K562 (cell line): ENCODE measurements at regions not wholly inside any gene's neighbourhood (a gene's known extent, or its start where the extent isn't known, plus 50 kb on each side); places are given as distances from the start of the nearest gene placed in this dataset.
"Not testable (repeated sequence)": the region's sequence is repeated elsewhere in the genome, so short reads cannot be mapped to it uniquely, and the experiment has no call there.

Experiments
- ATAC-seq: fragments of 200-7000 bp; cut with Tn5 transposase; 3 replicates; pipeline ENCODE4 v1.9.1; 2020; ENCODE audit warnings: moderate library complexity
- BruUV-seq: library from RNA; stranded (reverse); fragments of 400-500 nt; replicated peaks from 2 replicates; lab custom pipeline; 2021; lab: Mats Ljungman, UMichigan
- CTCF ChIA-PET: fragments of 300-600 bp; formaldehyde crosslinking; extraction: SDS; loops from one replicate; lab custom pipeline; 2021; ENCODE audit warnings: low intra/inter-chr PET ratio; lab: Yijun Ruan, JAX
- POLR2A ChIA-PET: fragments of 300-600, 350-650 bp; sonication (Branson Sonifier 250); formaldehyde crosslinking; extraction: SDS; loops from one replicate; lab custom pipeline; 2021; ENCODE audit warnings: antibody characterized with exemption, inconsistent platforms; lab: Yijun Ruan, JAX
- DNase-seq, 4 experiments: peaks; one replicate each; pipeline versions ENCODE4 v3.0.0 to v3.0.0-alpha.2; 2011 to 2018; ENCODE audit warnings: low spot score in 3 of 4, mixed read lengths in 3 of 4; ENCODE audit errors: extremely low read depth in 1 of 4
- FAIRE-seq: peaks from 2 replicates; lab custom pipeline; 2011; peaks lifted over from hg19 to GRCh38; lab: Jason Lieb, UNC
- H2AFZ ChIP-seq: 2 replicates; pipeline ENCODE4 v1.6.0; 2011; ENCODE audit warnings: low read depth, low read length, control low read depth, inconsistent platforms
- H3K27ac ChIP-seq: fragments of 200-600 bp; 3 replicates; pipeline ENCODE4 v1.8.0; 2011; ENCODE audit warnings: low read depth, mild to moderate bottlenecking, control low read depth, inconsistent platforms, low read length, moderate library complexity, mixed read lengths; ENCODE audit errors: extremely low read depth
- H3K27me3 ChIP-seq, 2 experiments: fragments of 300-600 bp in 1 of 2; 2 replicates in 1 of 2; 3 replicates in 1 of 2; pipeline versions ENCODE4 v1.6.0 to v1.8.0; 2011; ENCODE audit warnings: inconsistent platforms in 2 of 2, low read length in 2 of 2, mild to moderate bottlenecking in 1 of 2, mixed read lengths in 1 of 2, moderate library complexity in 1 of 2; ENCODE audit not compliant: control insufficient read depth in 2 of 2, insufficient read depth in 2 of 2
- H3K36me3 ChIP-seq: fragments of 300-600 bp; 3 replicates; pipeline ENCODE4 v1.8.0; 2011; ENCODE audit warnings: mild to moderate bottlenecking, low read length, inconsistent platforms; ENCODE audit not compliant: control insufficient read depth, insufficient read depth
- H3K4me1 ChIP-seq, 2 experiments: fragments of 200-600 bp in 1 of 2; replicated peaks in 1 of 2; 2 replicates in 1 of 2; 3 replicates in 1 of 2; pipeline versions ENCODE4 v1.5.1 to v1.8.0; 2011; ENCODE audit warnings: inconsistent platforms in 2 of 2, low read length in 2 of 2, mild to moderate bottlenecking in 1 of 2, mixed read lengths in 1 of 2, moderate library complexity in 1 of 2; ENCODE audit not compliant: control insufficient read depth in 2 of 2, insufficient read depth in 2 of 2
- H3K4me2 ChIP-seq: 2 replicates; pipeline ENCODE4 v1.6.1; 2011; ENCODE audit warnings: low read length, control low read depth, inconsistent platforms, mixed read lengths; ENCODE audit not compliant: insufficient read depth
- H3K4me3 ChIP-seq: fragments of 200-600 bp; sonication (generic), shearing (Covaris generic); 2 replicates; pipeline ENCODE4 v1.5.1; 2016; ENCODE audit warnings: control low read depth, inconsistent platforms
- H3K79me2 ChIP-seq: fragments of 200-600 bp; 3 replicates; pipeline ENCODE4 v1.8.0; 2011; ENCODE audit warnings: low read length, inconsistent platforms; ENCODE audit not compliant: control insufficient read depth, insufficient read depth
- H3K9ac ChIP-seq, 2 experiments: 2 replicates each; pipeline versions ENCODE4 v1.6.0 to v1.6.1; 2011; ENCODE audit warnings: low read depth in 2 of 2, low read length in 2 of 2, control low read depth in 1 of 2, inconsistent platforms in 1 of 2, mild to moderate bottlenecking in 1 of 2, mixed read lengths in 1 of 2; ENCODE audit not compliant: insufficient read depth in 1 of 2
- H3K9me1 ChIP-seq: one replicate; pipeline ENCODE4 v1.6.0; 2011; ENCODE audit warnings: inconsistent platforms, mild to moderate bottlenecking, low read length, moderate library complexity; ENCODE audit not compliant: control insufficient read depth, insufficient read depth
- H3K9me3 ChIP-seq: replicated peaks from 2 replicates; pipeline ENCODE4 v1.5.1; 2011; ENCODE audit warnings: low read depth, low read length, inconsistent platforms; ENCODE audit not compliant: control insufficient read depth, insufficient read depth
- H4K20me1 ChIP-seq: replicated peaks from 2 replicates; pipeline ENCODE4 v1.6.1; 2011; ENCODE audit warnings: low read length, inconsistent platforms, mixed read lengths; ENCODE audit not compliant: control insufficient read depth, insufficient read depth
- AFF1 ChIP-seq, 2 experiments: fragments of 450-650 bp; IDR thresholded peaks; 2 replicates each; pipeline ENCODE4 v1.6.1; 2018; ENCODE audit warnings: mild to moderate bottlenecking in 2 of 2, low read depth in 1 of 2; ENCODE audit not compliant: partially characterized antibody in 2 of 2
- BACH1 ChIP-seq: fragments of 200-800 bp; sonication (Bioruptor generic); IDR thresholded peaks from 2 replicates; pipeline ENCODE4 v1.6.1; 2016; ENCODE audit warnings: missing genetic modification characterization, missing compliant biosample characterization
- FOSL1 ChIP-seq: fragments of 200-800 bp; sonication (Bioruptor generic); conservative IDR thresholded peaks from 2 replicates; pipeline ENCODE4 v1.6.1; 2016; ENCODE audit warnings: missing genetic modification characterization, missing compliant biosample characterization
- GABPA ChIP-seq: fragments of 200-800 bp; sonication (Bioruptor generic); conservative IDR thresholded peaks from 2 replicates; pipeline ENCODE4 v1.6.1; 2016; ENCODE audit warnings: low read depth, missing genetic modification characterization, missing compliant biosample characterization
- HCFC1 ChIP-seq: IDR thresholded peaks from 2 replicates; pipeline ENCODE4 v1.6.1; 2012; ENCODE audit warnings: low read depth, low read length, improper control_type of control experiment
- MEF2D ChIP-seq: conservative IDR thresholded peaks from 2 replicates; pipeline ENCODE4 v1.6.1; 2016; ENCODE audit warnings: low read depth, missing genetic modification characterization, missing compliant biosample characterization
- MNT ChIP-seq, 2 experiments: fragments of 450-650 bp; conservative IDR thresholded peaks; 2 replicates each; pipeline ENCODE4 v1.6.1; 2017; ENCODE audit warnings: mild to moderate bottlenecking in 2 of 2, moderate library complexity in 2 of 2
- NKRF ChIP-seq: fragments of 450-650 bp; IDR thresholded peaks from 2 replicates; pipeline ENCODE4 v1.6.1; 2016; ENCODE audit warnings: borderline replicate concordance
- PHF20 ChIP-seq: fragments of 450-650 bp; IDR thresholded peaks from 2 replicates; pipeline ENCODE4 v1.6.1; 2018; ENCODE audit not compliant: partially characterized antibody
- ZNF639 ChIP-seq, 2 experiments: fragments of 200-800 bp in 1 of 2; sonication (Bioruptor generic) in 1 of 2; sonication (generic) in 1 of 2; formaldehyde crosslinking in 1 of 2; IDR thresholded peaks in 1 of 2; conservative IDR thresholded peaks in 1 of 2; 2 replicates each; pipeline versions ENCODE4 v1.5.0 to v1.6.1; 2016 to 2020; ENCODE audit warnings: missing compliant biosample characterization in 1 of 2, missing genetic modification characterization in 1 of 2, missing genetic modification reagents in 1 of 2
- ZNF644 ChIP-seq: fragments of 200-800 bp; sonication (Bioruptor generic); IDR thresholded peaks from 2 replicates; pipeline ENCODE4 v1.6.1; 2016; ENCODE audit warnings: low read depth, missing genetic modification characterization, missing compliant biosample characterization
- WGBS: fragments of 100-300 bp; shearing (Covaris generic); methylation state at CpG from one replicate; pipeline ENCODE4 v1.1.6; 2016; ENCODE audit warnings: low coverage, mixed read lengths; ENCODE audit not compliant: insufficient coverage; ENCODE audit errors: missing lambda C conversion rate; 5-methylcytosine and 5-hydroxymethylcytosine counted together
- in situ Hi-C: fragments of 300-500 bp; cut with MboI; formaldehyde crosslinking; loops from 4 replicates; pipeline ENCODE4 v1.15.0; 2018; ENCODE audit warnings: inconsistent platforms, mixed read lengths
- intact Hi-C: fragments of 100-400 bp; cut with micrococcal nuclease; formaldehyde crosslinking; loops from 2 replicates; pipeline ENCODE4 v1.14.2; 2022

- peak; percentile 76 for FAIRE-seq
- TF ChIP-seq MEF2D (tag) (0 out of 2 replicates have a peak, but pooled peaks have one; percentile 20), ZNF644 (tag) (peak; percentile 41; the same call in 1 of the 2 replicates), ZNF639 (CRISPR knock-in tag; conservative IDR thresholded peaks at IDR 0.05 in 1 of 2, IDR thresholded peaks at IDR 0.05 in 1 of 2) (0 out of 4 replicates have a peak, but pooled peaks of 1 of the 2 experiments have one; percentile 25), HCFC1 (peak; percentile 41; the same call in 1 of the 2 replicates), FOSL1 (tag) (0 out of 2 replicates have a peak, but pooled peaks have one; percentile 51), PHF20 (peak; percentile 69), GABPA (peak; percentile 19; the same call in 1 of the 2 replicates), NKRF (peak; percentile 52; the same call in 1 of the 2 replicates), AFF1 (IDR thresholded peaks at IDR 0.05; ENCODE audit: low read depth in 1 of 2, partially characterized antibody in 2 of 2) (peak in 1 of 2 experiments; percentile 19), MNT (conservative IDR thresholded peaks at IDR 0.05) (0 out of 4 replicates have a peak, but pooled peaks of 1 of the 2 experiments have one; percentile 30), BACH1 (tag) (0 out of 2 replicates have a peak, but pooled peaks have one; percentile 42)
Observed at GRCh38 chr2:88365408-88365807, 87.1 kb downstream of the FOXI3 start.

More at GRCh38 chr2:88365408-88365807, 87.1 kb downstream of the FOXI3 start:
- H4K20me1 ChIP-seq, H3K9me1 ChIP-seq, H3K9me3 ChIP-seq, in situ Hi-C loops, POLR2A ChIA-PET, intact Hi-C loops, H3K36me3 ChIP-seq, CTCF ChIA-PET, H3K4me1 ChIP-seq, H3K9ac ChIP-seq, BruUV-seq, H3K79me2 ChIP-seq, H3K27me3 ChIP-seq, H3K27ac ChIP-seq: not testable (repeated sequence)
- peak overlapping the region; percentile 87 for H2AFZ ChIP-seq
- DNase-seq (peak in 2 of 4 experiments; percentile 39 to 51), ATAC-seq (peak; percentile 91)
- peak overlapping the region; percentile 33 for H3K4me3 ChIP-seq
- 8% methylated on average over 11 of the region's 11 CpGs for WGBS
- peak overlapping the region; percentile 67 for H3K4me2 ChIP-seq
